WTC11 (cell line): ENCODE measurements at regions not wholly inside any gene's neighbourhood (a gene's known extent, or its start where the extent isn't known, plus 50 kb on each side); places are given as distances from the start of the nearest gene placed in this dataset.

Experiments used
- ATAC-seq: fragments of 200-7000 bp; cut with Tn5 transposase; 2 replicates; pipeline ENCODE4 v1.10.0; 2021; ENCODE audit warnings: mild to moderate bottlenecking, moderate library complexity
- CTCF ChIA-PET: fragments of 300-600 bp; sonication (Branson Sonifier 250); formaldehyde crosslinking; loops from one replicate; lab custom pipeline; 2021; ENCODE audit warnings: antibody characterized with exemption; lab: Charles Lee
- POLR2A ChIA-PET: fragments of 350-600 bp; sonication (Branson Sonifier 250); formaldehyde crosslinking; loops from one replicate; lab custom pipeline; 2021; ENCODE audit warnings: antibody characterized with exemption; lab: Charles Lee
- DNase-seq: peaks from one replicate; pipeline ENCODE4 v3.0.0; 2021; ENCODE audit warnings: low spot score
- H3K27ac Mint-ChIP-seq: 2 replicates; pipeline ENCODE4 v1.8.0; 2021; ENCODE audit warnings: mixed read lengths
- H3K27me3 Mint-ChIP-seq: 2 replicates; pipeline ENCODE4 v1.8.0; 2021; ENCODE audit warnings: low read depth, mild to moderate bottlenecking, moderate library complexity, mixed read lengths
- H3K36me3 Mint-ChIP-seq: 2 replicates; pipeline ENCODE4 v1.8.0; 2021; ENCODE audit warnings: mixed read lengths
- H3K4me1 Mint-ChIP-seq: 2 replicates; pipeline ENCODE4 v1.8.0; 2022; ENCODE audit warnings: mixed read lengths
- H3K4me3 Mint-ChIP-seq: 2 replicates; pipeline ENCODE4 v1.8.0; 2021; ENCODE audit warnings: mild to moderate bottlenecking, moderate library complexity, mixed read lengths
- H3K9me3 Mint-ChIP-seq: 2 replicates; pipeline ENCODE4 v1.8.0; 2021; ENCODE audit warnings: mixed read lengths
- AFF4 ChIP-seq: sonication (generic); formaldehyde crosslinking; IDR thresholded peaks from 2 replicates; pipeline ENCODE4 v1.8.1; 2023; ENCODE audit warnings: mild to moderate bottlenecking, missing genetic modification reagents, borderline replicate concordance
- ATF1 ChIP-seq: sonication (generic); formaldehyde crosslinking; IDR thresholded peaks from 2 replicates; pipeline ENCODE4 v1.8.1; 2023; ENCODE audit warnings: mild to moderate bottlenecking, moderate library complexity, missing genetic modification reagents
- ATF2 ChIP-seq: sonication (generic); formaldehyde crosslinking; IDR thresholded peaks from 2 replicates; pipeline ENCODE4 v1.8.1; 2022; ENCODE audit warnings: low read depth, missing genetic modification reagents, borderline replicate concordance
- CREB1 ChIP-seq: sonication (generic); formaldehyde crosslinking; IDR thresholded peaks from 2 replicates; pipeline ENCODE4 v1.8.0; 2023; ENCODE audit warnings: mild to moderate bottlenecking, missing genetic modification reagents
- EMX1 ChIP-seq: fragments of 250-450 bp; sonication (Bioruptor Pico); IDR thresholded peaks from 2 replicates; pipeline ENCODE4 v1.8.0; 2021; ENCODE audit warnings: mild to moderate bottlenecking
- ETV6 ChIP-seq: sonication (generic); formaldehyde crosslinking; IDR thresholded peaks from 2 replicates; pipeline ENCODE4 v1.8.1; 2022; ENCODE audit warnings: mild to moderate bottlenecking, missing genetic modification reagents
- FOXP1 ChIP-seq: sonication (generic); formaldehyde crosslinking; IDR thresholded peaks from 2 replicates; pipeline ENCODE4 v1.8.0; 2022; ENCODE audit warnings: missing genetic modification reagents, mild to moderate bottlenecking, moderate library complexity, borderline replicate concordance
- FOXP4 ChIP-seq: sonication (generic); formaldehyde crosslinking; IDR thresholded peaks from 2 replicates; pipeline ENCODE4 v1.8.0; 2022; ENCODE audit warnings: mild to moderate bottlenecking, missing genetic modification reagents
- GABPB1 ChIP-seq: sonication (generic); formaldehyde crosslinking; IDR thresholded peaks from 2 replicates; pipeline ENCODE4 v1.8.1; 2023; ENCODE audit warnings: mild to moderate bottlenecking, missing genetic modification reagents
- GRHL2 ChIP-seq: fragments of 250-450 bp; sonication (Bioruptor Pico); IDR thresholded peaks from 2 replicates; pipeline ENCODE4 v1.8.0; 2022; ENCODE audit warnings: mild to moderate bottlenecking, moderate library complexity; ENCODE audit not compliant: insufficient replicate concordance, severe bottlenecking
- HMGA2 ChIP-seq: fragments of 250-450 bp; sonication (Bioruptor Pico); IDR thresholded peaks from 2 replicates; pipeline ENCODE4 v1.4.0; 2021; ENCODE audit warnings: mild to moderate bottlenecking, moderate library complexity
- IRF1 ChIP-seq: sonication (generic); formaldehyde crosslinking; IDR thresholded peaks from 2 replicates; pipeline ENCODE4 v1.8.0; 2023; ENCODE audit warnings: missing genetic modification reagents
- JAZF1 ChIP-seq: fragments of 250-450 bp; sonication (Bioruptor Pico); IDR thresholded peaks from 2 replicates; pipeline ENCODE4 v1.9.0; 2021; ENCODE audit warnings: moderate library complexity, mild to moderate bottlenecking, inconsistent platforms
- MAX ChIP-seq: sonication (generic); formaldehyde crosslinking; IDR thresholded peaks from 2 replicates; pipeline ENCODE4 v1.8.0; 2022; ENCODE audit warnings: mild to moderate bottlenecking, missing genetic modification reagents
- NR2C2 ChIP-seq: sonication (generic); formaldehyde crosslinking; IDR thresholded peaks from 2 replicates; pipeline ENCODE4 v1.8.0; 2022; ENCODE audit warnings: mild to moderate bottlenecking, missing genetic modification reagents
- SMAD4 ChIP-seq: sonication (generic); formaldehyde crosslinking; IDR thresholded peaks from 2 replicates; pipeline ENCODE4 v1.8.0; 2022; ENCODE audit warnings: mild to moderate bottlenecking, missing genetic modification reagents
- ZBTB21 ChIP-seq: sonication (generic); formaldehyde crosslinking; IDR thresholded peaks from 2 replicates; pipeline ENCODE4 v1.8.1; 2023; ENCODE audit warnings: mild to moderate bottlenecking, missing genetic modification reagents, borderline replicate concordance
- ZBTB43 ChIP-seq: sonication (generic); formaldehyde crosslinking; IDR thresholded peaks from 2 replicates; pipeline ENCODE4 v1.8.1; 2023; ENCODE audit warnings: mild to moderate bottlenecking, missing genetic modification reagents
- ZMAT4 ChIP-seq: fragments of 250-450 bp; sonication (Bioruptor Pico); IDR thresholded peaks from 2 replicates; pipeline ENCODE4 v1.9.0; 2021; ENCODE audit warnings: mild to moderate bottlenecking
- ZNF121 ChIP-seq: sonication (generic); formaldehyde crosslinking; IDR thresholded peaks from 2 replicates; pipeline ENCODE4 v1.8.0; 2023; ENCODE audit warnings: missing genetic modification reagents
- ZNF671 ChIP-seq: fragments of 250-450 bp; sonication (Bioruptor Pico); IDR thresholded peaks from 2 replicates; pipeline ENCODE4 v1.8.0; 2021; ENCODE audit warnings: mild to moderate bottlenecking

GRCh38 chr14:101624536-101624935 is 63.2 kb downstream of the DIO3 start (continued):
- no peak for TF ChIP-seq ZBTB43 (CRISPR knock-in tag)
- no peak for TF ChIP-seq JAZF1
- TF ChIP-seq ZMAT4 (CRISPR knock-in tag), result no peak
- TF ChIP-seq GRHL2 (CRISPR knock-in tag), result no peak
- TF ChIP-seq ZNF671, result no peak
- no peak for TF ChIP-seq FOXP4 (CRISPR knock-in tag)
- TF ChIP-seq ATF2 (CRISPR knock-in tag), result no peak
- TF ChIP-seq, all 79 proteins: peak for 0

GRCh38 chr14:101625336-101626097 is 64.2 kb downstream of the DIO3 start:
- Mint-ChIP-seq H3K9me3 (no peaks in the 10 kb centered on the region), H3K36me3 (no peaks in the 10 kb centered on the region), H3K4me1 (peaks cover 21% of the 10 kb centered on the region), H3K4me3 (no peak overlapping the region), H3K27me3 (peaks cover 21% of the 10 kb centered on the region), H3K27ac (no peak overlapping the region)
- ChIA-PET CTCF (no interaction called here), POLR2A (no interaction called here)
- TF ChIP-seq ZNF121 (CRISPR knock-in tag) (no peak), GABPB1 (CRISPR knock-in tag) (no peak), IRF1 (CRISPR knock-in tag) (no peak), NR2C2 (no peak), ATF2 (CRISPR knock-in tag) (no peak), ZBTB21 (no peak), MAX (CRISPR knock-in tag) (no peak), ZBTB43 (CRISPR knock-in tag) (no peak)
- no peak for DNase-seq
- ATAC-seq, result no peak

GRCh38 chr14:101626331-101626730 is 65.0 kb downstream of the DIO3 start:
- no peak for DNase-seq
- CTCF ChIA-PET, result no interaction called here
- H3K27ac Mint-ChIP-seq, result no peak overlapping the region
- peaks cover 21% of the 10 kb centered on the region for H3K4me1 Mint-ChIP-seq
- H3K36me3 Mint-ChIP-seq, result no peaks in the 10 kb centered on the region
- ATAC-seq, result no peak
- H3K4me3 Mint-ChIP-seq, result no peak overlapping the region
- POLR2A ChIA-PET, result no interaction called here
- H3K9me3 Mint-ChIP-seq, result no peaks in the 10 kb centered on the region
- peaks cover 23% of the 10 kb centered on the region for H3K27me3 Mint-ChIP-seq
- TF ChIP-seq EMX1 (no peak), FOXP1 (CRISPR knock-in tag) (no peak), HMGA2 (no peak), AFF4 (CRISPR knock-in tag) (no peak), SMAD4 (CRISPR knock-in tag) (no peak), CREB1 (CRISPR knock-in tag) (no peak), ETV6 (CRISPR knock-in tag) (no peak), JAZF1 (no peak), ATF1 (CRISPR knock-in tag) (no peak)
